ENCODE measurements at regions not wholly inside any gene's neighbourhood (a gene's known extent, or its start where the extent isn't known, plus 50 kb on each side); places are given as distances from the start of the nearest gene placed in this dataset.

DNA sequence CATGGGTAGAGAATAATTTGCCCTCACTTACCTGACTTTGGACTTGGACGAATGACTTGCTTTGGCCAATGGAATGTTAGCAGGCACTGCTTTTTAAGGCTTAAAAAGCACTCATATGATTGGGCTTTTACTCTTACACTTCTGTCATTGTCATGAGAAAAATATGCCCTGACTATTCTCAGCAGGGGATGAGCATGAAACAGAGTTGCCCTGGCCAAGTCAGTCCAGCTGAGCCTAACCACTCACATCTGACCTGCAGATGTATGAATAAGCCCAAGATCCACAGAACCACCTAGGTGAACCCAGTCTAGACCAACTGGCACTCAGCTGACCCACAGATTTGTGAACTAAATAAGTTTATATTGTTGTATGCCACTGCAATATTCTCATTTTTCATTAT is 573.5 kb downstream of the TNS3 start:
- DNase-seq (ENCODE audit: low spot score) = no peak

DNA sequence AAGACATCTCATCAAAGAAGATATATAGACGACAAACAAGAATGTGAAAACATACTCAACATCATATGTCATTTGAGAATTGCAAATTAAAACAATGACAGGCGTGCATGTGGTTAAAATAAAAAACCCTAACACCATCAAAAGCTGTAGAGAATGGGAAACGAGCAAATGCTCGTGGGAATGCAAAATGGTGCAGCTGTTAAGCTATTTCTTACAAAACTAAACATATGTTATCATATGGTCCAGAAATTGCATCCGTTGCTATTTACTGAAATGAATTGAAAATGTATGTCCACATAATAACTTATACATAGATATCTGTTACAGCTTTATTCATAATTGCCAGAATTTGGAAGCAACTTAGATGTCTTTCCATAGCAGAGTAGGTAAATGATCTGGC is 574.4 kb downstream of the TNS3 start:
- TF ChIP-seq, protein P1, sequence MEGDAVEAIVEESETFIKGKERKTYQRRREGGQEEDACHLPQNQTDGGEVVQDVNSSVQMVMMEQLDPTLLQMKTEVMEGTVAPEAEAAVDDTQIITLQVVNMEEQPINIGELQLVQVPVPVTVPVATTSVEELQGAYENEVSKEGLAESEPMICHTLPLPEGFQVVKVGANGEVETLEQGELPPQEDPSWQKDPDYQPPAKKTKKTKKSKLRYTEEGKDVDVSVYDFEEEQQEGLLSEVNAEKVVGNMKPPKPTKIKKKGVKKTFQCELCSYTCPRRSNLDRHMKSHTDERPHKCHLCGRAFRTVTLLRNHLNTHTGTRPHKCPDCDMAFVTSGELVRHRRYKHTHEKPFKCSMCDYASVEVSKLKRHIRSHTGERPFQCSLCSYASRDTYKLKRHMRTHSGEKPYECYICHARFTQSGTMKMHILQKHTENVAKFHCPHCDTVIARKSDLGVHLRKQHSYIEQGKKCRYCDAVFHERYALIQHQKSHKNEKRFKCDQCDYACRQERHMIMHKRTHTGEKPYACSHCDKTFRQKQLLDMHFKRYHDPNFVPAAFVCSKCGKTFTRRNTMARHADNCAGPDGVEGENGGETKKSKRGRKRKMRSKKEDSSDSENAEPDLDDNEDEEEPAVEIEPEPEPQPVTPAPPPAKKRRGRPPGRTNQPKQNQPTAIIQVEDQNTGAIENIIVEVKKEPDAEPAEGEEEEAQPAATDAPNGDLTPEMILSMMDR (IDR thresholded peaks at IDR 0.05; ENCODE audit: extremely low read depth, missing control alignments) = no peak
- no peak for DNase-seq (ENCODE audit: low spot score)

More for the DNA sequence above, 573.5 kb downstream of the TNS3 start:
- TF ChIP-seq, protein P1 (IDR thresholded peaks at IDR 0.05; ENCODE audit: extremely low read depth, missing control alignments) = no peak

DNA sequence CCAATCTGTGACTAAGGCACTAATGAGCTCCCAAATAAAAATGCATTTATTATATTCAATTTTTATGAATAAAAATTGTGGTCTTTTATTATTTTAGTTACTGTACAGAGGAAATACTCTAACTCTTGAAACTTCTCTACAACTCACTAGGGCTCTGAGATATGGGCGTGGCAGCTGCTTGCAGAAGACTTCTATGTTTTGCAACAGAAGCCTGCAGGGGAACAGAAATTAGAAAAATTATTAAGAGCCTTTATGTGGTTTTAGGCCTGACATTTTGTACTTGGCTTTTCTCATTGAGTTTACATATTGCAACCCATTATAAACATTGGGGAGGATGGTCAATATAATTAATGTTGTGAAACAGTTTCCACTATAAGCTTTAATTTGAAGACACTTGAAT is 581.4 kb downstream of the TNS3 start:
- no peak for DNase-seq (ENCODE audit: low spot score)
- TF ChIP-seq, protein P1 (IDR thresholded peaks at IDR 0.05; ENCODE audit: extremely low read depth, missing control alignments) = no peak

DNA sequence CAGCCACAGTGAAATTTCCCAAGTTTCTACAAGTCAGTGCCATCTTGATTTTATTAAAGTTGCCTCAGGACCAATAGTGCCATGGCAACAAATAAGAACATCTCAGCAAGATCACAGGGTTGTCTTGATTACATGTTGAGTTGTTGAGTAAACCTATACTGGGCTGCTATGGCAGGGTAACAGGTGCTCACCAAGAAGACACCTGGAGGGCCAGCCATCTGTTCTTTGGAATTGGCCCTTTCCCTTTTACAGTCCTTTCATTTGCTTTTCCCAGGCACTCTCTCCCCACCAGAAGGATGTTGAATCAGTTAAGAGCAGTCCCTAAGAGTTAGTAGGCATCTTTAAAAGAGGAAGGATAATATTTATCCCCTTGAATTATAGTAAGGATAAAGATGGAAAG is 582.0 kb downstream of the TNS3 start:
- TF ChIP-seq, protein P1 (IDR thresholded peaks at IDR 0.05; ENCODE audit: extremely low read depth, missing control alignments) = no peak
- DNase-seq (ENCODE audit: low spot score) = no peak

DNA sequence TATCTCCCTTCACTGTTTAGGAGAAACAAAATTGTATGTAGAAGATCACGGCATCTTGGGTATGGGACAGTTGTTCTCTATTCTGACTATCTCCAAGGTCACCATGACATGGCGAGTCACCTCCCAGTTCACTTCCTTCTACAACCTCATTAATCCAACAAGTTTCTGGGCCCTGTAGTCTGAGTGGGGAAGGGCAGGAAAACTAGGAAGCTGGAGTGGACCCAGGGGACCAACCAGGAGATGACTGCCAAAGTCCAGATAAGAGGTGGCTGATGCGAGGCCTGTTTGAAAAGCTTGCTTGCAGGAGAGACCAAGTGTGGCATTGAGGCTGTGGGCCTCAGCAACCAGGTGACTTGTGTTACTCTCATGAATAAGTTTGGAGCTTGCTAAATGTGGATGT is 584.9 kb downstream of the TNS3 start:
- DNase-seq (ENCODE audit: low spot score) = no peak
- TF ChIP-seq, protein P1 (IDR thresholded peaks at IDR 0.05; ENCODE audit: extremely low read depth, missing control alignments) = no peak

DNA sequence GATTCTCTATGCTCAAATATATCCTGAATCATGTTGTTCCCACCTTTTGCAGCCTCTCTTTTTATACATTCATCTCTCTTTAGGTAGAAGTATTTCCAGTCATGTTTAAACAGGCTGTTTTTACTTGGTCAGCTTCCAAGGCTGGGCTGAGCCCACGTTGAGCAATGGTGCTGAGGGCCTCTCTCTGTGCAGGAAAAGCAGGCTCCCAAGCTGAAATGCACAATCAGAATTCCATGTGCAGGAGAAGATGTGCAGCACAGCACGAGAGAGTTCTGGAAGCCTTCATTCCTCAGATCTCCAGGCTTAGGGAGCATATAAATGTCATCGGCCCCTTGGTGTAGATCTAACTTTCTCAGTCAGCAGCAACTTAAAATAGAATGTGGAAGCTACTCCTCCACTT is 588.5 kb downstream of the TNS3 start:
- DNase-seq (ENCODE audit: low spot score) = no peak

DNA sequence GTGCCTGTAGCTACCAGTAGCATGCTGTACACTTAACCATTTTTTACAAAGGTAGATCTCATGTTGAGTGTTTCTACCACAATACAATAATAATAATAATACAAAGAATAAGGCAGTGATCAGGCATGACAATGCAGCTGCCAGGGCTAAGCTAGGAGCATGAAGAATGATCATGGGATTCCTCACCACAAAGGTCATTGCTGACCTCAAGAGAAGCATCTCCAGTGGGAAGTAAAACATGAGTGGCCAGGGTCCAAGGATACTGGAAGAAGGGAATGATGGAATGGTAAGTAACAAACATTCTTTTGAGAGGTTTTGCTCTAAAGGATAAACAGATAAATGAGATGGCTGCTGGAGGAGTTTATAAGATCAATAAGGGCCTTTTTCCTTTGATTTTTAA is 591.1 kb downstream of the TNS3 start:
- no peak for DNase-seq (ENCODE audit: low spot score)
- TF ChIP-seq, protein P1 (IDR thresholded peaks at IDR 0.05; ENCODE audit: extremely low read depth, missing control alignments) = no peak

More for the DNA sequence above, 588.5 kb downstream of the TNS3 start:
- TF ChIP-seq, protein P1 (IDR thresholded peaks at IDR 0.05; ENCODE audit: extremely low read depth, missing control alignments) = no peak
